ENCODE measurements at regions not wholly inside any gene's neighbourhood (a gene's known extent, or its start where the extent isn't known, plus 50 kb on each side); places are given as distances from the start of the nearest gene placed in this dataset.

- TF ChIP-seq CTCF (IDR thresholded peaks at IDR 0.05) (no peak), POLR2AphosphoS5 (IDR thresholded peaks at IDR 0.05) (no peak), EP300 (IDR thresholded peaks at IDR 0.05) (no peak)
Measured at GRCh38 chr3:153066983-153067382, 95.0 kb upstream of the RAP2B start.
